Kidney glomerular epithelial cell (primary cell): ENCODE measurements at regions not wholly inside any gene's neighbourhood (a gene's known extent, or its start where the extent isn't known, plus 50 kb on each side); places are given as distances from the start of the nearest gene placed in this dataset.
"Not testable (repeated sequence)": the region's sequence is repeated elsewhere in the genome, so short reads cannot be mapped to it uniquely, and the experiment has no call there.

Experiments used
- DNase-seq: peaks from one replicate; lab custom pipeline; 2025; lab: John Stamatoyannopoulos, UW

DNA sequence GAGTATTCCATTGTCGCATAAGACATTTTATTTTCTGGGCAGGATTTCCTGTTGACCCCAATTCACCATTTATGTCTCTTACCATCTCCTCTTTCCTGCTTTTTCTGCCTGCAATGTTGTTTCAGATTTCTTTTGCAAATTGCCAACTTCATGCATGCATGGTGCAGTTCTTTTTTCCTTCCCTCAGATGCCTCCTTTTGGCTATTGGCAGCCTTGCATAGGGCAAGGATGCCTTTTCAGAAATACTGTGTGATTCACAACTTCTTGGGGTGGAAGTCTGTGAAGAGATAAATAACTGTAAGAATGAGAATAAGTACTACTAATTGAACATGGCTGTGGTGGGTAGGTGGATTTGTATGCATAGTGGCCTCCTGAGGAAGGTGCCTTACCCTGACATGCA is 116.7 kb downstream of the SOX4 start:
- DNase-seq: no peak

DNA sequence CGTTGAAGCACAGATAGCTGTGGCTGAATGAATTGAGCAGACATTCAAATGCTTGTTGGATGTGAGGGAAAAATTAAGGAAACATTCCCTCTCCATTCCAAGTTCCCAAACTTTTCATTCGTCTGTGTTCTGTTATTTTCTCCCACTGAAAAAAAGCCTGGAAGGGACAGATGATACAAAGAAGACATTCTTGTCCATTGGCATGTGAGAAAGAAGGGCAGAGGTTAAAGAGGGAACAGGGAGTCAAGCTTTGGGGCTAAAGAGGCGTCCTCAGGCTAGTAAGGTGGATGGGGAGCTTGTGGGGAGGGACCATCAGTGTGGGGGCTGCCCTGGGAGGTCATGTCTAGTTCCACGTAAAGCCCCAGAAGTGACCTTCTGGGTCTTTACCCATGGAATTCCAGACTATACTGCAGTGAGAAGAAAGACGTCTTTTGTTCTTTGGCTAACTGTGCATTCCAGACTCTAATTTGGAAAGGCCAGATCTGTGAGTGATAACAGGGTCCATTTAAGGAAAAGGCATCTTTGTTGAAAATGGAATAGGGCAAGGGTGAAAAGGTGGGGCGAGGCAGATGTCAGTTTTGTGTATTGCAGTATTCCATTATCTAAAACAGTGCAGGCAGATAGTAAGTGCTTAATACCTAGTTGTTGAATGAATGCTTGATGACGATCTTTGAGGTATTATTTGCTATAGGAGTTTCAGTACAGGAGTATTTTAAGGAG is 117.5 kb downstream of the SOX4 start:
- no peak for DNase-seq

DNA sequence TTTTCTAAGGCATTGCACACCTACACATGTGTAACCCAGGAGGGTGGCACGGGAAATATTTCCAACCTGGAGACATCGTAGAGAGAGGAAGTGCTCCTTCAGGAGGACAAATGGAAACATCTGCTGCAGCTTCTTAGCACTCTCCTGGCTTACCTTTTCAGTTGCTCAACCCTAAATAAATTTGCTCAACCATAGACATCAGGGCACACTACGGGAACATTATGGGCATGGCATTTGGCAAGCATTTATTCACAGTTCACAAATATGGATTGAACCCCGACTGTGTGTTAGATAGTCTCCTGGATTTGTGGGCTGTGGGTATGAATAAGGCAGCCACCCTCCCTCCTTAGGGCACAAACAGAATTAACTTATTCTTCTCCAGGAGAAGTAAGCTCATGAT is 118.7 kb downstream of the SOX4 start:
- DNase-seq: no peak

DNA sequence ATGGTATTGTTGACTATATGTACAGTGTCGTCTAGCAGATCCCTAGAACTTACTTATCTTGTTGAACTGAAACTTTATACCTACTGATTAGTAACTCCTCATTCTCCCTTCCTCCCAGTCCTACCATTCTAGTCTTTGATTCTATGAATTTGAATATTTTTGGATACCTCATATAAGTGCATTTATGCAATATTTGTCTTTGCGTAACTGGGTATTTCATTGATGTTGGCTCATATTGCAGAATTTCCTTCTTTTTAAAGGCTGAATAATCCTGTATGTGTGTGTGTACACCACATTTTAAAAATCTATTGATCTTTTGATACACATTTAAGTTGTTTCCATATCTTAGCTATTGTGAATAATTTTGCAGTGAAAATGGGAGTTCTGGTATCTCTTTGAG is 119.9 kb downstream of the SOX4 start:
- DNase-seq: no peak

DNA sequence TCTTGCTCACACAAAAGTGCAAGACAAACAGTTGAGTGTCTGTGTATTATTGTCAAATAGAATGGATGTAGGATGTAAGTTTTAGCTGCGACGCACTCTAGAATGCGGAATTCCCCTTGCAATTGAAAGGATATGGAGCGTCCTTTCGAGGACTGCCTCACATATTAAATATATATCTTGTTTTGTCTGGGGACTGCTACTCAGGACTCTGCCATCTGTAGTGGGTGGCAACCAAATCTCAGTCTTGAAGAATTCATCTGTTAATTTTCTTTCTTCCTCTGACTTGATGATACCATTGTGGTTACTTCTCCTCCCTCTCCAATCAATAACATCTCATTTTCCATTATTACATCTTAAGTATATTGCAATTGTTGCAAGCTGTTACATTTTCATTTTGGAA is 121.6 kb downstream of the SOX4 start:
- DNase-seq: no peak

DNA sequence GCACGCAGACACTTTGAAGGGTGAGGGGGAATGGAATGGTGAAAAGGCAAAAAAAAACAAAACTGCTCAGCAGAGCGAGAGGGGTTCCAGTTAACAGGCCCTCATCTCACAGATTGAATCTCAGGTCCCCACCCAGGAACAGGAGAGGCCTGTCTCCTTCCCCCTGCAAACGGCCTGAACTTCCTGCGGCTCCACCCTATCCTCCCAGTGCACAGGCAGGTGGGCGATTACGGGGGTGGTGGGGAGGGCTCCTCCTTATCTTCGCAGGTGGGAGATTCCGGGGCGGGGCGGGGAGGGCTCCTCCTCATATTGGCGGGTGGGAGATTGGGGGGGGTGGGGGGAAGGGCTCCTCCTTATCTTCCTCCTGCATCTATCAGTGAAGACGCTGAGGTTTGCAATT is 129.0 kb downstream of the SOX4 start:
- no peak for DNase-seq

DNA sequence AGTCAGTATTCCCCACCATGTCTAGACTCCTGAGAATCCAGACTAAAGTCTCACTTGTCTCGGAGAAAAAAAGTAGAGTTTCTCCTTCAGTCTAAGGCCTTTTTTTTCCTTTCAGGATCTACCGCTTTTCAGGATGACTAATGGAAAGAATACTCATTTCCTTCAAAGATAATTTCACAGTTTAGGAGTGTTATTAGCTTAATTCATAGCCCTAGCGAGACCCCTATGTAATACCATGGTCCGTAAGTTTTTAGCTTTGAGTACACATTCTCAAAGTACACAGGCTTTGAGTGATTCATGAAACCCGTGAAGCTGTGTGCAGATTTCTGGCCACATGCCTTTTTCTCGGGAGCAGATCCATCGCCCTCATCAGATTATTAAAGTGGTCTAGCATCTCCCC is 133.1 kb downstream of the SOX4 start:
- no peak for DNase-seq

DNA sequence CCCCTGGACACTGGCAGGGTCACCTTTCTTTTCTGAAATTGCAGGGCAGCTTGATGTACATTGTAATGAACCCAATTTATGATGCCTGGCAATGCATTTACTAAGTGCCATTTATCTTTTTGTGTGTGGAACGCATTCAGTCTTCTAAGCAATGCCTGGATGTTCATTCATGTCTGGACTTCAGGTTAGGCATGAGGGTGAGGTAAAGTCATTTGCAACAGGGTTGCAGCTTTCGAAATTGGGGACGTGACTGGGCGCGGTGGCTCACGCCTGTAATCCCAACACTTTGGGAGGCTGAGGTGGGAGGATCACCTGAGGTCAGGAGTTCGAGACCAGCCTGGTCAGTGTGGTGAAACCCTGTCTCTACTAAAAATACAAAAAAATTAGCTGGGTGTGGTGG is 134.6 kb downstream of the SOX4 start:
- DNase-seq: no peak

DNA sequence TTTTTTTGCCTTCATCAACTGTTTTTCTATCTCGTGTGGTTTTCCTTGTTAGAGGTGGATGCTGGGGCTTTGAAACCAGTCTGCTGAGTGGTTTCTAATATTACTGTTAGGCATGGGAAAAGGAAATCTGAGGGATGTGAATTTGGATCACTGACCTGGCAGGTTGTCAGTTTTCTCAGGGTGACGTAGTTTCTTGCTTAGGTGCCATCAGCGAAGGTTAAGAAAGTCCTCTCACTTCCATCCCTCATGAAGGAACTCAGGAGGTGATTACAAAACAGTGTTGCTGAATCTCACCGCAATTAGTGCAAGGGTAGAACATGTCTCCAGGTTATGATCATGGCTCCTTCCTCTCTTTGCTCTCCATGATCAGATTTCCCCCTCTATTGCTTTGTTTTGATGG is 135.9 kb downstream of the SOX4 start:
- no peak for DNase-seq

DNA sequence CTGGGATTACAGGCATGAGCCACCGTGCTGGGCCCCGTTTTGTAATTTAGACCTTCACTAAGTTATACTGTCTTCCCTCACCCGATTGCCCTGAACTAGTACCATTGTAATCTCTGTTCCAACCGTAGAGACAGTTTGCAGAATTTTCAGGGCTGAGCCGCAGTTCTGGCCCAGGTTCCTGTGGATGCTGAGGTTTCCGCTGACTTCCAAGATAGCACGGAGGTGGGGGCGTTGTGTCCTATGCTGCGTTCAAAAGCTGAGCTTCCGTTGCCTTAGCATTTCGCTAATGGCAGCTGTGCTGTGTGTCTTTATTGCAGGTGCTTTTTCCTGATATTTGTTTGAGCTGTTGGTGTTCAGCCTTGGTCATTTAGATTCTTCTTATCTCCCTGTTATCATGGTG is 137.0 kb downstream of the SOX4 start:
- no peak for DNase-seq

DNA sequence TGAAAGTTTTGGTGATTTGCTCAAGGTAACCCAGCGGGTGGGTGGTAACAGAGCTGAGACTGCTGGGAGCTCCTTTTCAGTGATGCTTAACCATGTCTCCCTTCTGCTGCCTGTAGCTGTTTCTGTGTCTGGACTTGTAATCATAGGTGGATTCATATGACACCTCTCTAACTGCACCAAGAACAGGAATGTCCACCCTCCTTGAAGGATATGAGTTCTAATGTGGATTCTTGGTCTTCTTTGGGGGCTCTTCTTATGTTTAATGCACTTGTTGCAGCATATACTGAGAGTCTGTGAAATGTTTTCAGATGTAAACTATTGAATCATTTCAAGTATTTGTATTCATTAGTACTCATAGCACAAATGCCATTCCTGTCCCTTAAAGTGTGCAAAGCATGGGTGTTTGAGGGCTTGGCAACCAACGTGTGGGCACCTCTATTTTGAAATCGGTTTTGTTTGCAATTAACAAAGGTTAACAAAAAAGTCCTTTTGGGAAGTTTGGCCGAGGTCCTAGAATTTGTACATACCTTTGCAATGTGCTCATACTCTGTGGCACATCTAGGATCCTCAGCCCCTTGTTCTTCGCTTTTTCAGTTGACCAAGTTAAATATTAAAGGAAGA is 138.0 kb downstream of the SOX4 start:
- DNase-seq: peak; percentile 94

DNA sequence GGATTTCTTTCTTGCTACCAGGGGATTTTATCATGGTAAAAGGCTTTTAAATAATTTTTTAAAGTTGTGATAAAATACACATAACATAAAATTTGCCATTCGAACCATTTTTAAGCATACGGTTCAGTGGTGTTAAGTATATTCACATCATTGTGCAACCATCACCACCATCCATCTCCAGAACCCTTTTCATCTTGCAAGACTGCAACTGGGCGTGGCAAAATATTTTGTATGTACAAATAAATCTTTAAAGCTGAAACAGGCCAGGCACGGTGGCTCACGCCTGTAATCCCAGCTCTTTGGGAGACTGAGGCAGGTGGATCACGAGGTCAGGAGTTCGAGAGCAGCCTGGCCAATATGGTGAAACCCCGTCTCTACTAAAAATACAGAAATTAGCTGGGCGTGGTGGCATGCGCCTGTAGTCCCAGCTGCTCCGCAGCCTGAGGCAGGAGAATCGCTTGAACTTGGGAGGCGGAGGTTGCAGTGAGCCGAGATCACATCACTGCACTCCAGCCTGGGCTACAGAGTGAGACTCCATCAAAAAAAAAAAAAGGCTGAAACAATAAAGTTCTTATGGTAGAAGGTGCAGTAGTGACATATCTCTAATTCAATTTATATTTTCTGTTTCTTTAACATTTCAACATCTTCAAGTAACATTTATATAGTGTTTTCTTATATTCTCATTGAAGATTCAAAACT is 138.6 kb downstream of the SOX4 start:
- DNase-seq: not testable (repeated sequence)

DNA sequence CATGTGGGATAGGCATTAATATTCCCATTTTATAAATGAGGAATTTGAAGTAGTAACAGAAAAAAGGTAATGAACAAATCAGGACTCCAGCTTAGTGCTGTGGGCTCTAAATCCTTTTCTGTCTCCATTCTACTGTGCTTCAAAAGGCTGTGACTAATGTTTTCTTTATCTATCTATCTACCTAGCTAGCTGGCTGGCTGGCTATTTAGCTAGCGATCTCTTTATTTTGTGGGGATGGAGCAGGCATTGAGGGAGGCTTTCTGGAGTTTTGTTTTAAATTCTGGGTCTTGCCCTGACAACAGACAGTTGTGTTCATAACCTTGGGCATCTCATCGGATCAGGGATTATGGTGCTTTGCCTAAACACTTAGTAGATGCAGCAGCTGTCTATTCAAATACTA is 139.2 kb downstream of the SOX4 start:
- peak; percentile 44 for DNase-seq

DNA sequence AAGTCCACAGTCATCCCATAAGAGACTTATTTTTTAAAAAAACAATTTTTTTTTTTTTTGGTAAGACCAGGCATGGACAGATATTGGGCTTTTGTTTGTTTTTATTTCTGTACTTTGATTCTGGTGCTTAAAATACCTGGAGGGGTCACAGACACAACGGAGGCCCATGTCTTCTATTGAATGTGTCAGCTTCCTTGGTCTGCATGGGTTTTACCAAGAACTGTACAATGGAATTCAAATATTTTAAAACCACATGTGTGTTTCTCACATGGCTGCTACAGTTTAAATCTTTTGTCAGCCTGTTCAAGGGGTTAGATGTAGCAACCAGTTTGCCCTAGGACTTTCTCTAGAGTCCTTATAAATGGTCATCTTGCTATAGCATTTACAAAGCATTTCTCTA is 139.8 kb downstream of the SOX4 start:
- DNase-seq: no peak

DNA sequence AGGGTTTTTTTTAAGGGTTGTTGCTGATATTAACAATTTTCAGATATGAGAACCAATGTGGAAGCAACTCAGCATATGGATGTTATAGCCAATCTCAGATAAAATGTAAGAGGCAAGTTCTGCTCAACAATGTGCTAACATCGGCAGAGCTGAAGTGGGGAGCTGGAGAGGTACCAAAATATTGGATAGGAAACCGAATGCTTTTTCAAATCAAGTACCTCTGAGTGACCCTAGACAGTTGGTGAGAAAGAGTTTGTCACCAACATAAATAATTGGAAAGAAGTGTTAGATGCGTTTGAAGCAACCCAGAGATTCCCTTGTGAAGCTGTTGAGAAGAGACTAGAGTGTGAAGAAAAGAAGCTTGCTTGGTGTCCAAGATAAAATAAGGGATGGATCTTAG is 140.7 kb downstream of the SOX4 start:
- no peak for DNase-seq

DNA sequence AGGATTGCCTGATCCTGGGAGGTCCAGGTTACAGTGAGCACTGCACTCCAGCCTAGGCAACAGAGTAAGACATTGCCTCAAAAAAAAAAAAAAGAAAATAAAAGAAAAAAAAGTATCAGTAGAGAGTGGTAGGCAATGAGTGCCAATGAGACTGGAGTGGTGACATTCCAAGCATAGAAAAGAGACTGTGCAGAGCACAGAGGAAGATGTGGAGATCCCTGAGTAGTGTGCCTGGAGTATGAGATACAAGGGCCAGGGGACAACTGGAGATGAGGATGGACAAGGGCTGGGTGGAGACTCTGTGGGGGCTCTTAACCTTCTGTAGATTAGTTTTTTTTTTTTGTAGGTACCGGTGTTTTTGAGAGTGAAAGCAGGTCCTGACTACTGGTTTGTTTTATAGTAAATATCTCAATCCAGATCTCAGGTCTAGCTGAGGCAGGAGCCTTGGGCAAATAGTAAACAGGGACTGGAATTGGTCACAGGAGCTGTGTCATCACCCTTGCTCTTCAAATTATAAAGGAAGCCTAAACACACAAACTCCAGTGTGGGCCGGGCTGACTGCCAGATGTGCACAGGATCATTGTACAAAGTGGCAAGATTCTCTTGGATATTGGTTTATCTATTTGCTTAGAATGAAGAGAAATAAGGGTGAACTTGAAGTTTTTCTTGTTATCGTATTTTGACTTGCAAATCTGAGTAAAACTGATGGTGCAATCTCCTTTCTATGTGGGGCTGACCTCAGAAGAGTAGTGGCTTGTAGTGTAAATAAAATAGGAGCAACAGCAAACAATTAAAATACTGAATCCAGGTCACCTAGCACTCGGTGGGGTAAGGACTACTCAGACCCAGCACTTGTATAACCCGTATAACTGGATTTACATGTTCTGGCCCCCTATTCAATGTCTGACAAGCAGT is 144.9 kb downstream of the SOX4 start:
- no peak for DNase-seq

DNA sequence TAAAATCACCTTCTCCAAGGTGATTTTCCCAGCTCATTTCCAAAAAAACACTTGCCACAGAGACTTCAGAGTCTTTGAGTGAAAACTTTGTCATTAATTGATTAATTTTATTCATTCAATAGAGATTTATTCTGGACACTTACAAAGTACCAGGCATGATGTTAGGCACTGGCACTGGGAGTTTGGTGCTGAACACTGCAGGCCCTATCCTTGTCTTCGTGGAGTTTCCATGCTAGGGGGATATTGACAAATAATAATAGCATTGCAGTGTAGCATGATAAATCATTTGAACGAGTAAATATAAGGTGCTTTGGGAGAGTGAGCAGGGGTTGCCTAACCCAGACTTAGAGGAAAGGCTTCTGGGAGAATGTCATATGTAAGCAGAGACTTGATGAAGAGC is 145.7 kb downstream of the SOX4 start:
- no peak for DNase-seq

DNA sequence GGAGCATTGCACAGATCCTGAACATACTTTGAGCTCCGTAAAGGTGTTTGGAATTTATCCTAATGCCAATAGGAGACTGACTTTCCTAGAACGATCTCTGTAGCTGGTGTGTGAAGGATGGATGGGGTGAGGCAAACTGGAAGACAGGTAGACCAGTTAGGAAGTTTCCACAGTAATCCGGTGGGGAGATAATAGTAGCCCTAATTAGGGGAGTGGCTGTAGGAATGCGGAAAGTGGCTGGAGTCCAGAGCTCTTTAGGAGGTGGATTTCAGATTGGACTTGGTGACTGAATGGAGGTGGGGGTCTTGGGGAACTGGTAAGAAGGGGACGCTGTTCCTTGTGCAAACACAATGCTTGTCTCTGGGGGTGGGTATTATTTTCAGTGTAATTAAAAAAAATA is 146.3 kb downstream of the SOX4 start:
- DNase-seq: no peak

DNA sequence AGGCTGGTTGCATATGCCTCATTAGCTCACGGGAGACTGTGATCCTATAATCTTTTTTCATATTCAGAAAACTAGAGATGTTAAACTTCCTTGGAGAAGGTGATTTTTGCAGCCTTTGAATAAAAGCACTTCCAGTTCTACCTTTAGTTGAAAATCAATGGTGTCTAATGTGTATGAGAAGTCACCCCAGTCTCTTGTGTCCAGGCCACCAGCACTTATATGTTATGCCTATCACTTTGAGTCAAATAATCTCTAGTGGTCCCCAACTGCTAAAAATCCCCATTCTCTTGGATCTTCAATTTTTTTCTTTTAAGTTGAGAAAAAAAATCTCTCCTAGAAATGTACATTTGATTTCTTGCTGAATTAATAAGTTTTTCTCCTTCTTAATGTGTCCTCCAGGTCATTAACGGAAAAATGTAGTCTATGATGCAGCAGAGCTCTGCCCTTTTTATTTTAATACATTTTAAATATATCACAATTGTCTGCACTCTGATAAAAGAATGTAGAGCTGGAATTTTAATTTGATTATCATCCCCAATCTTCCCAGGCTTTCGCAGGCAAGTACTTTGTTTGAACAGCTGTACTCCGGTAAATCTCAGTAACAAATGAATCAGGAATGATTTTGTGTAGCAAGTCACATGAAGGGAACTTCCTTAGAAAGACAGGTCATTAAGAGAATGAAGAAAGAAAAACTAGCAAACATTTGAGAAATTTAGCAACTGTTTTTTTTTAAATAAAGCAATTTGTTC is 147.0 kb downstream of the SOX4 start:
- DNase-seq: no peak

DNA sequence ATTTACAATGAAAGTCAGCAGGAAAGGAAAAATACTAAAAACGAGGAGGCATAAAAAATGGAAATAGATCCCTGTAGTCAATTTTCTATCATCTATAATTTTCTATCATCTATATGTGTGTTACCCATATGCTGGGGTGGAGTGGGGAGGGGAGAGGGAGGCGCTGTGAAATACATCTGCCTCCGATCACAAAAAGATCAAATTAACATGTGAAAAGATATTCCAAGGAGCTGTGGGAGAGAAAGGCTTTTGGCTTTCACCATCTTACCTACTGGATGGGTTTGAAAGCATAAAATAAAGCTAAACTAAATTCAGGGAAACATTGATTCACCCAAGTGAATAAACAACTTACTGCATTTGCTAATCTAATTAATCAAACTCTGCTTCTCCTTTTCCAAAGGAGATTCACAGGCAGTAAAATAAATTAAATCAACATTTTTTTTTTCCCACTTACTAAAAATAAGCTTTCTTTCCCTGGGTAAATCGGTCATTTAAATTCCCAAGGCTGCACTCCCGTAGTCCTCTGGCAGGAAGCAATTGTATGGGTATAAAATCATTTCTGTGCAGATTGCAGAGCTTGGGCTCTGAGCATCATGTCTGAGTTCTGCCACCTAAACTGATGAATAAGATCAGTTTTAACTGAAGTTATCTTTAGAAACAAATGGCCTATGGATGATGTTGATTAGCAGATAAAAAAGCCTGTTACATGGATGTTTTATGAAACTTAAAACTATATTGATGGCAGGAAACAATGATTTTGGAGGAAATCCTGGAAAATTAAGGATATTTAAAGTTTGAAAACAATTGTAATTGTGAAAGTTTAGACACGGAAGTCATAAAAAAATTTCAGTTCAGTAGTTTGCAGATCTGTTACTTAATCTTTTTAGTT is 147.9 kb downstream of the SOX4 start:
- DNase-seq: no peak

DNA sequence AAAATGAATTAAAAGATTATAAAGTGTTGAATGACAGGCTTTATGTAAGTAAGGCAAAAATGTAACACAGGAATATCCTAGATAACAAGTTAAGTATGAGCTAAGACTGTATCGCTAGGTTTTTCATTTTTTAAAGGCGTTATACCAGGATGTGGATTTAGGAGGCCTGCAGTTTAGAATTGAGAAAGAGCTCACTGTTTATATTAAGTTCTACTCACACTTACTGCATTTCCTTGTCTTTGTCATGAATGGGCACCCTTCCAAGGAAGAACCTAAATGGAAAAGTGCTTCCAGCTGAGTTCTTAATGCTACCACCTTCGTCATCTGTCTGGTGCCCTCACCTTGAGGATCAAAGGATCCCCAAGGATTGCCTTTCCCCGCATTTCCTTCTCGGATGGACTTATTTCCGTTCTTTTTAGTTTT is 148.7 kb downstream of the SOX4 start:
- peak; percentile 23 for DNase-seq
